ENCODE measurements at regions not wholly inside any gene's neighbourhood (a gene's known extent, or its start where the extent isn't known, plus 50 kb on each side); places are given as distances from the start of the nearest gene placed in this dataset.

DNA sequence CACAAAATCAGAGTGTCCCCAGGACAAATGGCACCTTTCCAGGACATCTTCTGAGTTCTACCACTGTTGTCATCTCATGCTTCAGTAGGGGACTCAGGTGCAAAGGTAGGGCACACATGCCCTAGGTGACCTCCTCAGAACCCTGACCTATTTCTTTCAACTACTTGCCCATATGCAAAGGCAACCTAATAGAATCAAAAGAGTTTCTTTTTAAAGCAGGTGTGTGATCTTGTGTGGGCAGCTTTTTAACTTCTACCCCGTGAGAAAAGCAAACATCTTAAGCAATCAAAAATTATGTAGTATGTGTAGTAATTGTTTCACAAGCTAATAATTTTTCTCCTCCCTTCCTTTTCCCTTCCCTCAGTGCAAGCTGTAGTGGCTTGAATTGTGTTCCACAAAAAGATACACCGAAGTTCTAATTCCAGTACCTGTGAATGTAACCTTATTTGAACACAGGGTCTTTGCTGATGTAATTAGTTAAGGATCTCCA lies 333.1 kb downstream of the RND3 start:
- no peak for TF ChIP-seq POLR2A (IDR thresholded peaks at IDR 0.05)
- TF ChIP-seq, protein P1, sequence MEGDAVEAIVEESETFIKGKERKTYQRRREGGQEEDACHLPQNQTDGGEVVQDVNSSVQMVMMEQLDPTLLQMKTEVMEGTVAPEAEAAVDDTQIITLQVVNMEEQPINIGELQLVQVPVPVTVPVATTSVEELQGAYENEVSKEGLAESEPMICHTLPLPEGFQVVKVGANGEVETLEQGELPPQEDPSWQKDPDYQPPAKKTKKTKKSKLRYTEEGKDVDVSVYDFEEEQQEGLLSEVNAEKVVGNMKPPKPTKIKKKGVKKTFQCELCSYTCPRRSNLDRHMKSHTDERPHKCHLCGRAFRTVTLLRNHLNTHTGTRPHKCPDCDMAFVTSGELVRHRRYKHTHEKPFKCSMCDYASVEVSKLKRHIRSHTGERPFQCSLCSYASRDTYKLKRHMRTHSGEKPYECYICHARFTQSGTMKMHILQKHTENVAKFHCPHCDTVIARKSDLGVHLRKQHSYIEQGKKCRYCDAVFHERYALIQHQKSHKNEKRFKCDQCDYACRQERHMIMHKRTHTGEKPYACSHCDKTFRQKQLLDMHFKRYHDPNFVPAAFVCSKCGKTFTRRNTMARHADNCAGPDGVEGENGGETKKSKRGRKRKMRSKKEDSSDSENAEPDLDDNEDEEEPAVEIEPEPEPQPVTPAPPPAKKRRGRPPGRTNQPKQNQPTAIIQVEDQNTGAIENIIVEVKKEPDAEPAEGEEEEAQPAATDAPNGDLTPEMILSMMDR (IDR thresholded peaks at IDR 0.05) = no peak
